SK-N-SH (cell line): ENCODE measurements at regions not wholly inside any gene's neighbourhood (a gene's known extent, or its start where the extent isn't known, plus 50 kb on each side); places are given as distances from the start of the nearest gene placed in this dataset.

Experiments
- CTCF ChIA-PET: fragments of 300-600, 350-600 bp; formaldehyde crosslinking; extraction: SDS; loops from one replicate; lab custom pipeline; 2021; lab: Yijun Ruan, JAX
- POLR2A ChIA-PET: fragments of 350-600 bp; sonication (Branson Sonifier 250); formaldehyde crosslinking; extraction: SDS; loops from one replicate; lab custom pipeline; 2020; ENCODE audit warnings: antibody characterized with exemption, inconsistent platforms; lab: Yijun Ruan, JAX
- DNase-seq: peaks from one replicate; pipeline ENCODE4 v3.0.0; 2012
- H2AFZ ChIP-seq: fragments of 200-600 bp; sonication (generic); 2 replicates; pipeline ENCODE4 v1.8.1; 2016; ENCODE audit warnings: antibody characterized with exemption, mild to moderate bottlenecking, low read depth
- H3F3A ChIP-seq: fragments of 200-600 bp; sonication (generic); replicated peaks from 2 replicates; pipeline ENCODE3; 2016; ENCODE audit warnings: antibody characterized with exemption, mild to moderate bottlenecking; ENCODE audit not compliant: insufficient read depth
- H3K27ac ChIP-seq, 2 experiments: fragments of 200-500 bp in 1 of 2; fragments of 200-600 bp in 1 of 2; sonication (Bioruptor generic) in 1 of 2; sonication (generic), shearing (Covaris generic) in 1 of 2; 2 replicates each; pipeline versions ENCODE4 v1.5.1 to v1.6.1; 2014 to 2016; ENCODE audit warnings: low read depth in 2 of 2, inconsistent platforms in 1 of 2, low read length in 1 of 2, mild to moderate bottlenecking in 1 of 2, mixed read lengths in 1 of 2
- H3K27me3 ChIP-seq: fragments of 200-600 bp; sonication (generic), shearing (Covaris generic); 2 replicates; pipeline ENCODE4 v1.6.1; 2016; ENCODE audit warnings: mixed run types; ENCODE audit not compliant: insufficient read depth
- H3K36me3 ChIP-seq, 2 experiments: fragments of 200-500 bp in 1 of 2; fragments of 200-600 bp in 1 of 2; sonication (Bioruptor generic) in 1 of 2; sonication (generic) in 1 of 2; replicated peaks in 1 of 2; 2 replicates each; pipeline versions ENCODE3 to v1.5.1; 2014 to 2016; ENCODE audit warnings: low read length in 1 of 2, mild to moderate bottlenecking in 1 of 2; ENCODE audit not compliant: insufficient read depth in 2 of 2, control insufficient read depth in 1 of 2
- H3K4me1 ChIP-seq, 2 experiments: fragments of 200-500 bp in 1 of 2; fragments of 200-600 bp in 1 of 2; sonication (Bioruptor generic) in 1 of 2; sonication (generic), shearing (Covaris generic) in 1 of 2; 2 replicates each; pipeline versions ENCODE4 v1.5.1 to v1.6.1; 2014 to 2016; ENCODE audit warnings: low read depth in 1 of 2, low read length in 1 of 2, mixed run types in 1 of 2; ENCODE audit not compliant: insufficient read depth in 2 of 2, control insufficient read depth in 1 of 2
- H3K4me2 ChIP-seq: fragments of 200-600 bp; sonication (generic), shearing (Covaris generic); 2 replicates; pipeline ENCODE4 v1.6.1; 2017; ENCODE audit warnings: mixed run types
- H3K4me3 ChIP-seq, 2 experiments: fragments of 200-500 bp in 1 of 2; fragments of 200-600 bp in 1 of 2; sonication (Bioruptor generic) in 1 of 2; sonication (generic), shearing (Covaris generic) in 1 of 2; 2 replicates each; pipeline versions ENCODE4 v1.5.1 to v1.8.1; 2014 to 2016; ENCODE audit warnings: low read depth in 2 of 2, inconsistent platforms in 1 of 2, low read length in 1 of 2, mild to moderate bottlenecking in 1 of 2, mixed read lengths in 1 of 2, moderate library complexity in 1 of 2
- H3K79me2 ChIP-seq: fragments of 200-600 bp; sonication (generic); 2 replicates; pipeline ENCODE4 v1.8.1; 2017; ENCODE audit warnings: mild to moderate bottlenecking; ENCODE audit not compliant: insufficient read depth
- H3K9ac ChIP-seq: fragments of 200-600 bp; sonication (generic); 2 replicates; pipeline ENCODE4 v1.6.1; 2017; ENCODE audit warnings: mixed run types
- H3K9me2 ChIP-seq: fragments of 200-600 bp; sonication (generic); 2 replicates; pipeline ENCODE4 v1.6.1; 2017; ENCODE audit warnings: mixed run types
- H3K9me3 ChIP-seq: fragments of 200-600 bp; sonication (generic); 2 replicates; pipeline ENCODE4 v1.6.1; 2017; ENCODE audit warnings: mixed run types, mild to moderate bottlenecking, moderate library complexity
- H4K20me1 ChIP-seq: fragments of 200-600 bp; sonication (generic); 2 replicates; pipeline ENCODE4 v1.6.1; 2017; ENCODE audit warnings: mild to moderate bottlenecking, mixed run types; ENCODE audit not compliant: insufficient read depth
- CHD2 ChIP-seq: fragments of 150-350 bp; IDR thresholded peaks from 2 replicates; pipeline ENCODE4 v1.6.1; 2018; ENCODE audit warnings: low read length; ENCODE audit not compliant: partially characterized antibody
- ELF1 ChIP-seq: IDR thresholded peaks from 2 replicates; pipeline ENCODE4 v1.4.0; 2012
- EP300 ChIP-seq, 2 experiments: IDR thresholded peaks; 2 replicates each; pipeline versions ENCODE4 v1.4.0 to v1.6.1; 2012; ENCODE audit warnings: borderline replicate concordance in 1 of 2, low read depth in 1 of 2, low read length in 1 of 2
- EZH2phosphoT487 ChIP-seq: fragments of 200-600 bp; sonication (generic); IDR thresholded peaks from 2 replicates; pipeline ENCODE4 v1.6.1; 2017; ENCODE audit warnings: low read depth, mixed run types, mild to moderate bottlenecking, antibody characterized with exemption, moderate library complexity, borderline replicate concordance
- FOSL2 ChIP-seq: IDR thresholded peaks from 2 replicates; pipeline ENCODE4 v1.4.0; 2012; ENCODE audit warnings: low read depth, mild to moderate bottlenecking, moderate library complexity, borderline replicate concordance
- GATA2 ChIP-seq: sonication (generic); formaldehyde crosslinking; IDR thresholded peaks from 2 replicates; pipeline ENCODE4 v1.5.0; 2020; ENCODE audit warnings: mild to moderate bottlenecking, missing genetic modification reagents
- JUND ChIP-seq: IDR thresholded peaks from 2 replicates; pipeline ENCODE4 v1.4.0; 2012
- MAX ChIP-seq: IDR thresholded peaks from 2 replicates; pipeline ENCODE4 v1.4.0; 2012; ENCODE audit warnings: low read depth
- MEF2A ChIP-seq: IDR thresholded peaks from 2 replicates; pipeline ENCODE4 v1.4.0; 2012; ENCODE audit warnings: low read depth, borderline replicate concordance
- NFIC ChIP-seq: IDR thresholded peaks from 2 replicates; pipeline ENCODE4 v1.4.0; 2012; ENCODE audit warnings: borderline replicate concordance
- RAD21 ChIP-seq: IDR thresholded peaks from 2 replicates; pipeline ENCODE4 v1.6.1; 2012; ENCODE audit warnings: mild to moderate bottlenecking, low read length
- RCOR1 ChIP-seq: fragments of 150-350 bp; IDR thresholded peaks from 2 replicates; pipeline ENCODE4 v1.6.1; 2017; ENCODE audit warnings: antibody characterized with exemption, low read length
- RFX5 ChIP-seq: IDR thresholded peaks from 2 replicates; pipeline ENCODE4 v1.6.1; 2012; ENCODE audit warnings: mild to moderate bottlenecking, improper control_type of control experiment, low read length
- SMC3 ChIP-seq: IDR thresholded peaks from 2 replicates; pipeline ENCODE4 v1.6.1; 2012; ENCODE audit warnings: low read depth, low read length, improper control_type of control experiment
- TAF1 ChIP-seq: IDR thresholded peaks from 2 replicates; pipeline ENCODE4 v1.6.1; 2012; ENCODE audit warnings: low read depth, mild to moderate bottlenecking, low read length, moderate library complexity, borderline replicate concordance
- TCF12 ChIP-seq: IDR thresholded peaks from 2 replicates; pipeline ENCODE4 v1.4.0; 2012
- TEAD4 ChIP-seq: IDR thresholded peaks from 2 replicates; pipeline ENCODE4 v1.4.0; 2012; ENCODE audit warnings: mild to moderate bottlenecking, borderline replicate concordance; ENCODE audit not compliant: insufficient read depth
- USF2 ChIP-seq: fragments of 150-350 bp; IDR thresholded peaks from 2 replicates; pipeline ENCODE4 v1.6.1; 2017; ENCODE audit warnings: antibody characterized with exemption, low read length, low read depth, borderline replicate concordance
- YY1 ChIP-seq: IDR thresholded peaks from 2 replicates; pipeline ENCODE4 v1.4.0; 2012; ENCODE audit warnings: low read depth, mild to moderate bottlenecking
- ZBTB33 ChIP-seq: IDR thresholded peaks from 2 replicates; pipeline ENCODE4 v1.4.0; 2012; ENCODE audit warnings: low read depth, borderline replicate concordance
- WGBS: methylation state at CpG from one replicate; pipeline ENCODE4 v1.1.6; 2017; ENCODE audit warnings: low lambda C conversion rate; 5-methylcytosine and 5-hydroxymethylcytosine counted together
- TF ChIP-seq, protein P1 (sequence below): IDR thresholded peaks from 2 replicates; pipeline ENCODE4 v1.4.0; 2012; ENCODE audit warnings: low read depth, borderline replicate concordance

GRCh38 chr10:105434970-105435369, 793.9 kb downstream of the SORCS3 start (continued):
- TF ChIP-seq MAX: no peak

GRCh38 chr10:105413997-105414396, 772.9 kb downstream of the SORCS3 start:
- 29% methylated on average over 4 of the region's 4 CpGs for WGBS
- no peak for TF ChIP-seq SMC3
- TF ChIP-seq YY1: no peak
- no peak for TF ChIP-seq JUND
- TF ChIP-seq ELF1: no peak
- CTCF ChIA-PET: no interaction called here

DNA sequence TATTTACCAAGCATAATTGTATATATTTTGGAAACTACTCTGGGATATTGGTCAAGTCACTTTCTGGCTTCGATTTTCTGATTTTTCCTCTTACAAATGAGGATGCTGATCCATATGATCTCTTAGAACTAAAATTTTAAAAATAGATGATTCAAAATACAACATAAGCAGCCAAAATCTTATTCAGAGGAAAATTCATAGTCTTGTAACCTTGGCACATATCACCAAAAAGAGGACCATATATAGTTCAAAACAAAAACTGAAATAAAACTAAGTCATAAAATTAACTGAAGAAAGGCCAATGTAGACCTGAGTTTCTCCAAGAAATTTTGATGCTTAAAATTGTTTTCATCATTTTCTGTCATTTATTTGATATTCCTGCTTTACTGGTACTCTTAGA, 768.3 kb downstream of the SORCS3 start:
- Histone ChIP-seq H3K27ac (no peak overlapping the region), H4K20me1 (no peaks in the 10 kb centered on the region), H2AFZ (no peak overlapping the region), H3K79me2 (no peaks in the 10 kb centered on the region), H3F3A (no peaks in the 10 kb centered on the region)
- CTCF ChIA-PET: interaction anchor here (1.0 kb wide), 1 partner anchor 18 kb away, joined by 3 read pairs; no protein-coding TSS in a partner anchor
- DNase-seq: no peak
- 6% methylated on average over 1 of the region's 1 CpG for WGBS
- TF ChIP-seq MAX (no peak), EZH2phosphoT487 (no peak), USF2 (no peak), FOSL2 (no peak), YY1 (no peak), NFIC (no peak), SMC3 (no peak), RFX5 (no peak), EP300 (IDR thresholded peaks at IDR 0.05; ENCODE audit: borderline replicate concordance in 1 of 2, low read depth in 1 of 2, low read length in 1 of 2) (no peak), TEAD4 (no peak), CHD2 (no peak), GATA2 (CRISPR knock-in tag) (no peak), ZBTB33 (no peak), TCF12 (no peak), TAF1 (no peak), RAD21 (no peak), MEF2A (no peak), RCOR1 (no peak)
- TF ChIP-seq, protein P1, sequence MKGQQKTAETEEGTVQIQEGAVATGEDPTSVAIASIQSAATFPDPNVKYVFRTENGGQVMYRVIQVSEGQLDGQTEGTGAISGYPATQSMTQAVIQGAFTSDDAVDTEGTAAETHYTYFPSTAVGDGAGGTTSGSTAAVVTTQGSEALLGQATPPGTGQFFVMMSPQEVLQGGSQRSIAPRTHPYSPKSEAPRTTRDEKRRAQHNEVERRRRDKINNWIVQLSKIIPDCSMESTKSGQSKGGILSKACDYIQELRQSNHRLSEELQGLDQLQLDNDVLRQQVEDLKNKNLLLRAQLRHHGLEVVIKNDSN: no peak
- TF ChIP-seq, all 33 proteins: peak for 0
- Histone ChIP-seq H3K4me3 (no peak overlapping the region), H3K9me2 (no peaks in the 10 kb centered on the region), H3K9ac (no peak overlapping the region), H3K36me3 (no peaks in the 10 kb centered on the region), H3K9me3 (peaks cover 9% of the 10 kb centered on the region; the same call in 1 of the 2 replicates), H3K4me1 (no peaks in the 10 kb centered on the region), H3K27me3 (no peaks in the 10 kb centered on the region), H3K4me2 (no peak overlapping the region)
- POLR2A ChIA-PET: no interaction called here

More at GRCh38 chr10:105413997-105414396, 772.9 kb downstream of the SORCS3 start:
- H3K79me2 ChIP-seq: no peaks in the 10 kb centered on the region
- no peak overlapping the region for H3K27ac ChIP-seq
- H3K4me1 ChIP-seq: no peaks in the 10 kb centered on the region
- H3K9me3 ChIP-seq: 0 out of 2 replicates have a peak, but pooled peaks cover 5% of the 10 kb centered on the region
- POLR2A ChIA-PET: no interaction called here
- H3K9ac ChIP-seq: no peak overlapping the region
- no peaks in the 10 kb centered on the region for H3K36me3 ChIP-seq
- H3K27me3 ChIP-seq: no peaks in the 10 kb centered on the region
- no peaks in the 10 kb centered on the region for H4K20me1 ChIP-seq
- H3K9me2 ChIP-seq: no peaks in the 10 kb centered on the region
- no peaks in the 10 kb centered on the region for H3F3A ChIP-seq
- H3K4me3 ChIP-seq: no peak overlapping the region
- no peak overlapping the region for H2AFZ ChIP-seq
- DNase-seq: no peak
- H3K4me2 ChIP-seq: no peak overlapping the region
